GM12891 (cell line): ENCODE measurements at regions not wholly inside any gene's neighbourhood (a gene's known extent, or its start where the extent isn't known, plus 50 kb on each side); places are given as distances from the start of the nearest gene placed in this dataset.

Experiments used
- DNase-seq: peaks from one replicate; pipeline ENCODE4 v3.0.0; 2011; ENCODE audit warnings: low spot score; ENCODE audit not compliant: insufficient read length
- FAIRE-seq: peaks from 2 replicates; lab custom pipeline; 2011; peaks lifted over from hg19 to GRCh38; lab: Jason Lieb, UNC
- PAX5 ChIP-seq: IDR thresholded peaks from 2 replicates; pipeline ENCODE4 v1.6.1; 2011; ENCODE audit warnings: low read length, moderate library complexity, mild to moderate bottlenecking; ENCODE audit not compliant: insufficient read depth, severe bottlenecking
- POLR2A ChIP-seq: IDR thresholded peaks from 2 replicates; pipeline ENCODE4 v1.6.1; 2011; ENCODE audit warnings: low read depth, low read length, control low read depth
- POLR2AphosphoS5 ChIP-seq: IDR thresholded peaks from 2 replicates; pipeline ENCODE4 v1.6.1; 2011; ENCODE audit warnings: low read depth, low read length, control low read depth
- POU2F2 ChIP-seq: IDR thresholded peaks from 2 replicates; pipeline ENCODE4 v1.6.1; 2011; ENCODE audit warnings: low read depth, mild to moderate bottlenecking, control low read depth, low read length, moderate library complexity
- SPI1 ChIP-seq: IDR thresholded peaks from 2 replicates; pipeline ENCODE4 v1.6.1; 2011; ENCODE audit warnings: low read depth, low read length, control low read depth
- TAF1 ChIP-seq: IDR thresholded peaks from 2 replicates; pipeline ENCODE4 v1.6.1; 2011; ENCODE audit warnings: low read depth, low read length, control low read depth

GRCh38 chr17:55859301-55859795 lies 108.5 kb downstream of the PCTP start:
- DNase-seq (no peak), FAIRE-seq (no peak)
- no peak for TF ChIP-seq POU2F2
- no peak for TF ChIP-seq POLR2AphosphoS5
- TF ChIP-seq TAF1, result no peak
- TF ChIP-seq PAX5, result no peak
- no peak for TF ChIP-seq SPI1
- no peak for TF ChIP-seq POLR2A

GRCh38 chr17:55865072-55865762 lies 114.4 kb downstream of the PCTP start:
- FAIRE-seq (no peak), DNase-seq (no peak)
- TF ChIP-seq POLR2A (no peak), POLR2AphosphoS5 (no peak), POU2F2 (no peak), SPI1 (no peak), PAX5 (no peak), TAF1 (no peak)

GRCh38 chr17:55870044-55870443 lies 119.2 kb downstream of the PCTP start:
- no peak for TF ChIP-seq POLR2AphosphoS5
- no peak for TF ChIP-seq SPI1
- TF ChIP-seq POU2F2, result no peak
- no peak for TF ChIP-seq TAF1
- TF ChIP-seq PAX5, result no peak
- TF ChIP-seq POLR2A, result no peak

DNA sequence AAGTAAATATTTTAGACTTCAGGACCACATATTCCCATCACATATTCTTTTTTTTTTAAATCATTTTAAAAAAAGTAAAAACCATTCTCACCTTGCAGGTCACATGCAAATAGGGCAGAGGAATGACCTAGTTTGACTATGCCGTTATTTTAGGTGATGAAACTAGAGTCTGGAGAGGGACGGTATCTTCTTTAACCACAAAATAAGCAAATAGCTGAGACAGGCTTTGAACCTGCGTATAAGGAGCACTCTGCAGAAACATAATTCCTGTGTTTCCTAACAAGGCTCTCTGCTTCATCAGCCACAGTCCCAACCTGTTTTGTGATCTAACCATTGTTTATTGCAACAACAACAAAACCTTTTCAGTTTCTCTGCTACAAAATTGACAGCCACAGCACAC lies 121.5 kb downstream of the PCTP start:
- no peak for TF ChIP-seq PAX5
- no peak for TF ChIP-seq POU2F2
- TF ChIP-seq POLR2A, result no peak
- no peak for TF ChIP-seq TAF1
- no peak for TF ChIP-seq POLR2AphosphoS5
- TF ChIP-seq SPI1, result no peak
- FAIRE-seq (no peak), DNase-seq (no peak)

More at GRCh38 chr17:55870044-55870443, 119.2 kb downstream of the PCTP start:
- DNase-seq, result no peak
- no peak for FAIRE-seq

- no peak for DNase-seq
- no peak for FAIRE-seq
- TF ChIP-seq SPI1 (no peak), POLR2AphosphoS5 (no peak), POLR2A (no peak), POU2F2 (no peak), TAF1 (no peak), PAX5 (no peak)
These were observed 122.3 kb downstream of the PCTP start for GRCh38 chr17:55873017-55873758.

DNA sequence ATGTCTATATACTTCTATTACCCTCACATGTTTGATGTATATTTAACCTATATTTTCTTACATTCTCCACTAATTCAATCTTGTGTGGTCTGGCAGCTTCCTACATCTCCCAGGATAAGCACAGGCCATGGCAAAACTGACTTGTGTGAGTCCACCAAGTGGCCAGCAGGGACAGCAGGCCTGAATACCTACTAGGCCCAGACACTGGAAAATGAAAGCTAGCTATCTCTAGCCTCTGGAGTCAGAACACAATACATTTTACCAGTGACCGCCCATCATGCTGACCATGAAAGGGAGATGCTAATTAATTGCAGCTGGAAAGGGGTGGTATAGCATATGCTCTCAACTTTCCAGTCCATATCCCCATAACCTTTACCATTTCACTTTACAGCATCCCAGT lies 132.3 kb downstream of the PCTP start:
- FAIRE-seq, result no peak
- no peak for TF ChIP-seq POLR2A
- TF ChIP-seq POU2F2, result no peak
- TF ChIP-seq PAX5, result no peak
- no peak for TF ChIP-seq TAF1
- TF ChIP-seq POLR2AphosphoS5, result no peak
- no peak for TF ChIP-seq SPI1
- DNase-seq, result no peak

DNA sequence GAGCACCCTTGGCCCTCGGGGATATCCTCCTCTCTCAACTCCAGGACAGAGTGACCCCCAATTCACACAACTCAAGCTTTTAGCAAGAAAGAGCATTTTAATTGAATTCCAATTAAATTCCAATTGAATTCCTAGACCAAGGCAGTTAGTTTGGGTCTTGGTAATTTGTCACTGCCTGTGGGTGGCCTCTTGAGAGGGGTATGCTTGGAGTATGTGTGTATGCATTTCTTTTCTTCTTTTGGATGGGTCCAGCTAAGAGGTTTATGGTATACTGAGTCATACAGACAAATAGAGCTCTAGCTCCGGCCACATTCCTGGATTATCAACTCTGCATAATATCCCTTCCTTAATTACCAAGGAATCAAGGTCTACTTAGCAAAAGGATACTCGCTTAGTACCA lies 136.7 kb downstream of the PCTP start:
- DNase-seq, result no peak
- FAIRE-seq, result no peak
- TF ChIP-seq POLR2A (no peak), SPI1 (no peak), PAX5 (no peak), POU2F2 (no peak), POLR2AphosphoS5 (no peak), TAF1 (no peak)

- DNase-seq (no peak), FAIRE-seq (no peak)
- TF ChIP-seq POLR2AphosphoS5, result no peak
- no peak for TF ChIP-seq POLR2A
- TF ChIP-seq PAX5, result no peak
- TF ChIP-seq TAF1, result no peak
- TF ChIP-seq SPI1, result no peak
- TF ChIP-seq POU2F2, result no peak
These were observed 138.4 kb downstream of the PCTP start for GRCh38 chr17:55889271-55889670.

GRCh38 chr17:55895112-55895759 lies 144.4 kb downstream of the PCTP start:
- no peak for DNase-seq
- FAIRE-seq, result no peak
- no peak for TF ChIP-seq TAF1
- TF ChIP-seq PAX5, result no peak
- TF ChIP-seq SPI1, result no peak
- no peak for TF ChIP-seq POLR2A
- TF ChIP-seq POLR2AphosphoS5, result no peak
- no peak for TF ChIP-seq POU2F2
